Tibial nerve (tissue), 4 donors: ENCODE measurements at regions not wholly inside any gene's neighbourhood (a gene's known extent, or its start where the extent isn't known, plus 50 kb on each side); places are given as distances from the start of the nearest gene placed in this dataset.
"Not testable (repeated sequence)": the region's sequence is repeated elsewhere in the genome, so short reads cannot be mapped to it uniquely, and the experiment has no call there.

Experiments used
- CTCF ChIP-seq, 5 experiments: fragments of 200-600 bp in 3 of 5; fragments of 450-650 bp in 2 of 5; sonication (generic) in 3 of 5; IDR thresholded peaks; one replicate each; pipeline ENCODE4 v1.5.1; 2016 to 2019; ENCODE audit warnings: antibody characterized with exemption in 5 of 5, mild to moderate bottlenecking in 3 of 5, moderate library complexity in 2 of 5
- EP300 ChIP-seq, 2 donors: sonication (generic); formaldehyde crosslinking; IDR thresholded peaks; one replicate each; pipeline ENCODE4 v1.6.1; 2017; ENCODE audit warnings: antibody characterized with exemption in 2 of 2, mild to moderate bottlenecking in 1 of 2
- POLR2A ChIP-seq, 2 donors: fragments of 450-650 bp; IDR thresholded peaks; one replicate each; pipeline ENCODE4 v1.6.1; 2017; ENCODE audit warnings: antibody characterized with exemption in 2 of 2, mild to moderate bottlenecking in 2 of 2, moderate library complexity in 2 of 2

DNA sequence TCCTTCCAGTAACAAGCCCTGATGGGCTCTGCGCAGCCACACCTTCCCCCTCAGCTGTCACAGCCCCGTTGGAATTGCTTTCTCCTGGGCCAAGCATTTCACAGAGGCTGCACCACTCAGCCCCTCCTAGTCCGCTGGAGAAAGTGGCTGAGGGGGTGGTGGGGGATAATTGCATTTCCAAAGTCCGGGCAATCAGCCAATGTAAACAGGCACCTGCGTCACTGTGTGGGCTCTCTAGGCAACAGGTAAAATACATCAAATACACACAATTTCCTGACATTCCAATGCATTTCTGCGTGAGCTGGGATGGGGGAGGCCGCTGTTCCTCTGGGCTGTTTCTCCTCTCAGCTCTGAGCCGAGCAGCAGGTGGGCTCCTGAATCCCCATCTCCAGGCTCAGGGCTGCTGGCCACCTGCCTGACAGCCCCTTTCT is 281.1 kb downstream of the ADGRD1 start:
- not testable (repeated sequence) for TF ChIP-seq CTCF, POLR2A, EP300 (IDR thresholded peaks at IDR 0.05)
